H9 (cell line): ENCODE measurements at regions not wholly inside any gene's neighbourhood (a gene's known extent, or its start where the extent isn't known, plus 50 kb on each side); places are given as distances from the start of the nearest gene placed in this dataset.

Experiments
- DNase-seq: peaks from one replicate; pipeline ENCODE4 v3.0.0-alpha.2; 2017
- H2AFZ ChIP-seq: one replicate; pipeline ENCODE4 v1.6.1; 2013; ENCODE audit warnings: mild to moderate bottlenecking, low read length, control low read depth, moderate library complexity
- H2AK5ac ChIP-seq: 2 replicates; pipeline ENCODE4 v1.6.1; 2013; ENCODE audit warnings: low read length, control low read depth, mixed read lengths; ENCODE audit not compliant: insufficient read length
- H2BK120ac ChIP-seq: one replicate; pipeline ENCODE4 v1.6.1; 2013; ENCODE audit warnings: low read depth, mild to moderate bottlenecking, low read length, control low read depth, inconsistent platforms; ENCODE audit not compliant: poor library complexity, severe bottlenecking
- H2BK12ac ChIP-seq: 2 replicates; pipeline ENCODE4 v1.6.1; 2013; ENCODE audit warnings: low read length, control low read depth, mixed read lengths, low read depth; ENCODE audit not compliant: insufficient read length
- H2BK15ac ChIP-seq: 2 replicates; pipeline ENCODE4 v1.6.1; 2013; ENCODE audit warnings: low read depth, low read length, control low read depth
- H2BK20ac ChIP-seq: one replicate; pipeline ENCODE4 v1.6.1; 2013; ENCODE audit warnings: low read depth, mild to moderate bottlenecking, low read length, control low read depth, inconsistent platforms; ENCODE audit not compliant: poor library complexity, severe bottlenecking
- H2BK5ac ChIP-seq: 2 replicates; pipeline ENCODE4 v1.6.1; 2013; ENCODE audit warnings: low read length, control low read depth, mixed read lengths; ENCODE audit not compliant: insufficient read length
- H3K14ac ChIP-seq: 2 replicates; pipeline ENCODE4 v1.6.1; 2013; ENCODE audit warnings: low read length, control low read depth; ENCODE audit not compliant: insufficient read depth
- H3K18ac ChIP-seq: 2 replicates; pipeline ENCODE4 v1.6.1; 2013; ENCODE audit warnings: low read depth, mild to moderate bottlenecking, mixed read lengths, low read length, control low read depth; ENCODE audit not compliant: insufficient read length
- H3K23ac ChIP-seq: 2 replicates; pipeline ENCODE4 v1.6.1; 2013; ENCODE audit warnings: low read length, control low read depth, mixed read lengths, low read depth; ENCODE audit not compliant: insufficient read length
- H3K23me2 ChIP-seq: 2 replicates; pipeline ENCODE4 v1.6.1; 2013; ENCODE audit warnings: low read depth, mild to moderate bottlenecking, mixed read lengths, low read length, control low read depth; ENCODE audit not compliant: insufficient read length, poor library complexity, severe bottlenecking
- H3K27ac ChIP-seq: 2 replicates; pipeline ENCODE4 v1.5.1; 2013; ENCODE audit warnings: low read length, control low read depth, mixed read lengths, low read depth; ENCODE audit not compliant: insufficient read length
- H3K27me3 ChIP-seq: 2 replicates; pipeline ENCODE4 v1.6.1; 2013; ENCODE audit warnings: low read length, control low read depth, inconsistent platforms; ENCODE audit not compliant: insufficient read depth
- H3K4ac ChIP-seq: 2 replicates; pipeline ENCODE4 v1.6.1; 2013; ENCODE audit warnings: low read depth, mild to moderate bottlenecking, control low read depth, inconsistent platforms, low read length, moderate library complexity
- H3K4me1 ChIP-seq: 2 replicates; pipeline ENCODE4 v1.6.1; 2013; ENCODE audit warnings: low read length, control low read depth, inconsistent platforms; ENCODE audit not compliant: insufficient read depth
- H3K4me2 ChIP-seq: 2 replicates; pipeline ENCODE4 v1.6.1; 2013; ENCODE audit warnings: low read length, control low read depth, mixed read lengths; ENCODE audit not compliant: insufficient read length, insufficient read depth
- H3K56ac ChIP-seq: 2 replicates; pipeline ENCODE4 v1.6.1; 2013; ENCODE audit warnings: low read depth, mild to moderate bottlenecking, mixed read lengths, low read length, control low read depth; ENCODE audit not compliant: insufficient read length
- H3K79me1 ChIP-seq: 2 replicates; pipeline ENCODE4 v1.6.1; 2013; ENCODE audit warnings: low read depth, mild to moderate bottlenecking, moderate library complexity, low read length, control low read depth, inconsistent platforms; ENCODE audit not compliant: insufficient read depth, poor library complexity, severe bottlenecking
- H3K79me2 ChIP-seq: 2 replicates; pipeline ENCODE4 v1.6.1; 2013; ENCODE audit warnings: low read length, control low read depth, inconsistent platforms; ENCODE audit not compliant: insufficient read depth
- H3K9ac ChIP-seq: 2 replicates; pipeline ENCODE4 v1.6.1; 2013; ENCODE audit warnings: low read length, control low read depth, mixed read lengths; ENCODE audit not compliant: insufficient read length; ENCODE audit errors: extremely low read depth
- H3K9me3 ChIP-seq: one replicate; pipeline ENCODE4 v1.6.1; 2013; ENCODE audit warnings: low read depth, low read length, inconsistent platforms; ENCODE audit not compliant: control insufficient read depth
- H3T11ph ChIP-seq: one replicate; pipeline ENCODE4 v1.6.1; 2013; ENCODE audit warnings: mild to moderate bottlenecking, low read length, control low read depth, inconsistent platforms
- H4K20me1 ChIP-seq: one replicate; pipeline ENCODE4 v1.6.1; 2013; ENCODE audit not compliant: control insufficient read depth, insufficient read length, insufficient read depth
- H4K5ac ChIP-seq: 2 replicates; pipeline ENCODE4 v1.6.1; 2013; ENCODE audit warnings: low read depth, mild to moderate bottlenecking, mixed read lengths, low read length, control low read depth; ENCODE audit not compliant: insufficient read length
- H4K8ac ChIP-seq: replicated peaks from 2 replicates; pipeline ENCODE4 v1.6.1; 2013; ENCODE audit warnings: low read length, control low read depth, mixed read lengths, low read depth; ENCODE audit not compliant: insufficient read length
- H4K91ac ChIP-seq: 2 replicates; pipeline ENCODE4 v1.6.1; 2013; ENCODE audit warnings: low read depth, mild to moderate bottlenecking, moderate library complexity, mixed read lengths, low read length, control low read depth; ENCODE audit not compliant: insufficient read length
- H3K27ac Mint-ChIP-seq, 3 experiments: 2 replicates in 2 of 3; 3 replicates in 1 of 3; pipeline ENCODE4 v1.8.0; 2020 to 2021; ENCODE audit warnings: mixed read lengths in 3 of 3, mild to moderate bottlenecking in 1 of 3, moderate library complexity in 1 of 3
- H3K27me3 Mint-ChIP-seq: 2 replicates; pipeline ENCODE4 v1.8.0; 2021; ENCODE audit warnings: low read depth, mild to moderate bottlenecking, moderate library complexity, mixed read lengths
- H3K36me3 Mint-ChIP-seq, 3 experiments: 2 replicates in 2 of 3; 3 replicates in 1 of 3; pipeline ENCODE4 v1.8.0; 2020 to 2021; ENCODE audit warnings: low read depth in 3 of 3, mixed read lengths in 3 of 3; ENCODE audit not compliant: insufficient read depth in 1 of 3
- H3K4me1 Mint-ChIP-seq, 2 experiments: 2 replicates each; pipeline ENCODE4 v1.8.0; 2020; ENCODE audit warnings: mixed read lengths in 2 of 2
- H3K4me3 Mint-ChIP-seq, 2 experiments: 2 replicates in 1 of 2; 3 replicates in 1 of 2; pipeline ENCODE4 v1.8.0; 2020 to 2021; ENCODE audit warnings: mild to moderate bottlenecking in 2 of 2, mixed read lengths in 2 of 2, moderate library complexity in 1 of 2
- H3K9me3 Mint-ChIP-seq, 2 experiments: 2 replicates in 1 of 2; 3 replicates in 1 of 2; pipeline ENCODE4 v1.8.0; 2020; ENCODE audit warnings: mild to moderate bottlenecking in 2 of 2, mixed read lengths in 2 of 2, moderate library complexity in 1 of 2
- CTCF ChIP-seq: fragments of 200-600 bp; sonication (generic); conservative IDR thresholded peaks from 3 replicates; pipeline ENCODE4 v1.8.0; 2021; ENCODE audit warnings: antibody characterized with exemption, mild to moderate bottlenecking
- WGBS: extraction: QIAGEN DNeasy Blood & Tissue Kit; methylation state at CpG from one replicate; pipeline ENCODE4 v1.1.7; 2013; ENCODE audit warnings: missing lambda C conversion rate, low lambda C conversion rate, mixed read lengths; ENCODE audit not compliant: insufficient read length; ENCODE audit errors: extremely low coverage; 5-methylcytosine and 5-hydroxymethylcytosine counted together

GRCh38 chr6:113425977-113426660 is 431.0 kb upstream of the MARCKS start:
- no peak for TF ChIP-seq CTCF
- H3K79me2 ChIP-seq: no peaks in the 10 kb centered on the region

More at GRCh38 chr6:113425977-113426660, 431.0 kb upstream of the MARCKS start:
- Histone ChIP-seq H2BK5ac (no peak overlapping the region), H3K4ac (no peak overlapping the region), H4K8ac (no peak overlapping the region), H3K4me2 (no peak overlapping the region), H3K23ac (no peak overlapping the region), H3T11ph (no peak overlapping the region), H3K9me3 (no peaks in the 10 kb centered on the region), H4K91ac (no peak overlapping the region), H3K18ac (no peak overlapping the region), H3K9ac (no peak overlapping the region), H3K79me1 (no peaks in the 10 kb centered on the region), H3K23me2 (no peaks in the 10 kb centered on the region), H3K4me1 (no peaks in the 10 kb centered on the region), H2BK12ac (no peak overlapping the region), H3K27me3 (no peaks in the 10 kb centered on the region), H2BK15ac (no peak overlapping the region), H3K14ac (no peak overlapping the region), H3K27ac (no peak overlapping the region), H2AK5ac (no peak overlapping the region), H2BK20ac (no peak overlapping the region), H4K20me1 (no peaks in the 10 kb centered on the region), H3K56ac (no peak overlapping the region), H2AFZ (no peak overlapping the region), H2BK120ac (no peak overlapping the region), H4K5ac (no peak overlapping the region)
- H3K27me3 Mint-ChIP-seq: no peaks in the 10 kb centered on the region
- no peaks in the 10 kb centered on the region; a peak in 1 of 5 replicates for H3K9me3 Mint-ChIP-seq
- peaks cover 0 to 5% of the 10 kb centered on the region in 2 experiments; a peak in 2 of 4 replicates for H3K4me1 Mint-ChIP-seq
- H3K36me3 Mint-ChIP-seq: no peaks in the 10 kb centered on the region
- H3K4me3 Mint-ChIP-seq: no peak overlapping the region
- DNase-seq: no peak
- WGBS: no CpG with 5 or more reads among the region's 3 CpGs
- no peak overlapping the region for H3K27ac Mint-ChIP-seq
